ENCODE measurements at regions not wholly inside any gene's neighbourhood (a gene's known extent, or its start where the extent isn't known, plus 50 kb on each side); places are given as distances from the start of the nearest gene placed in this dataset.

- no peak for DNase-seq (ENCODE audit: extremely low read depth, low read depth)
- H3K4me3 ChIP-seq (replicated peaks; ENCODE audit: low read depth, low read length) = no peak overlapping the region
- no peak for TF ChIP-seq CTCF (IDR thresholded peaks at IDR 0.05; ENCODE audit: low read depth, low read length, missing control alignments)
These were observed 124.7 kb downstream of the ACKR3 start for GRCh38 chr2:236694146-236694888.

- DNase-seq (ENCODE audit: extremely low read depth, low read depth) = no peak
- no peak overlapping the region for H3K4me3 ChIP-seq (replicated peaks; ENCODE audit: low read depth, low read length)
- no peak for TF ChIP-seq CTCF (IDR thresholded peaks at IDR 0.05; ENCODE audit: low read depth, low read length, missing control alignments)
These were observed 127.2 kb downstream of the ACKR3 start for GRCh38 chr2:236696834-236697233.

GRCh38 chr2:236698016-236698627 is 128.5 kb downstream of the ACKR3 start:
- no peak for TF ChIP-seq CTCF (IDR thresholded peaks at IDR 0.05; ENCODE audit: low read depth, low read length, missing control alignments)
- DNase-seq (ENCODE audit: extremely low read depth, low read depth) = no peak
- no peak overlapping the region for H3K4me3 ChIP-seq (replicated peaks; ENCODE audit: low read depth, low read length)

- no peak overlapping the region for H3K4me3 ChIP-seq (replicated peaks; ENCODE audit: low read depth, low read length)
- TF ChIP-seq CTCF (IDR thresholded peaks at IDR 0.05; ENCODE audit: low read depth, low read length, missing control alignments) = no peak
- no peak for DNase-seq (ENCODE audit: extremely low read depth, low read depth)
These were observed 131.1 kb downstream of the ACKR3 start for GRCh38 chr2:236700703-236701102.

GRCh38 chr2:236702657-236703372 is 133.2 kb downstream of the ACKR3 start:
- TF ChIP-seq CTCF (IDR thresholded peaks at IDR 0.05; ENCODE audit: low read depth, low read length, missing control alignments) = no peak
- H3K4me3 ChIP-seq (replicated peaks; ENCODE audit: low read depth, low read length) = no peak overlapping the region
- DNase-seq (ENCODE audit: extremely low read depth, low read depth) = no peak

- no peak for DNase-seq (ENCODE audit: extremely low read depth, low read depth)
- no peak overlapping the region for H3K4me3 ChIP-seq (replicated peaks; ENCODE audit: low read depth, low read length)
- no peak for TF ChIP-seq CTCF (IDR thresholded peaks at IDR 0.05; ENCODE audit: low read depth, low read length, missing control alignments)
These were observed 133.7 kb downstream of the ACKR3 start for GRCh38 chr2:236703373-236703709.
